GM23248 (cell line): ENCODE measurements at regions not wholly inside any gene's neighbourhood (a gene's known extent, or its start where the extent isn't known, plus 50 kb on each side); places are given as distances from the start of the nearest gene placed in this dataset.

ENCODE experiments used
- EZH2 ChIP-seq: fragments of 200-600 bp; sonication (generic); IDR thresholded peaks from 2 replicates; pipeline ENCODE4 v1.6.1; 2018; ENCODE audit warnings: antibody characterized with exemption, mild to moderate bottlenecking; ENCODE audit not compliant: insufficient read depth, poor library complexity, severe bottlenecking
- EZH2phosphoT487 ChIP-seq: fragments of 200-600 bp; sonication (generic); IDR thresholded peaks from 2 replicates; pipeline ENCODE4 v1.6.1; 2018; ENCODE audit warnings: antibody characterized with exemption, moderate library complexity, mild to moderate bottlenecking, low read depth; ENCODE audit not compliant: insufficient read depth

GRCh38 chr14:62314221-62314620 is 552.0 kb downstream of the SNAPC1 start:
- TF ChIP-seq EZH2: no peak
- no peak for TF ChIP-seq EZH2phosphoT487
